GM23338 (cell line): ENCODE measurements at regions not wholly inside any gene's neighbourhood (a gene's known extent, or its start where the extent isn't known, plus 50 kb on each side); places are given as distances from the start of the nearest gene placed in this dataset.

ENCODE experiments used
- ATAC-seq: fragments of 200-7000 bp; cut with Tn5 transposase; 3 replicates; pipeline ENCODE4 v1.9.1; 2020
- DNase-seq: peaks from one replicate; pipeline ENCODE4 v3.0.0-alpha.2; 2015; ENCODE audit warnings: low spot score
- H2AFZ ChIP-seq: fragments of 200-600 bp; sonication (generic); 2 replicates; pipeline ENCODE4 v1.8.0; 2016; ENCODE audit warnings: antibody characterized with exemption, mild to moderate bottlenecking, moderate library complexity
- H3F3A ChIP-seq: fragments of 200-600 bp; sonication (generic); replicated peaks from 2 replicates; pipeline ENCODE4 v1.8.0; 2017; ENCODE audit warnings: antibody characterized with exemption, mixed run types, low read depth
- H3K27ac ChIP-seq: fragments of 200-600 bp; sonication (generic); 2 replicates; pipeline ENCODE4 v1.6.1; 2016; ENCODE audit warnings: low read depth
- H3K27me3 ChIP-seq: fragments of 200-600 bp; sonication (generic); 2 replicates; pipeline ENCODE4 v1.8.0; 2016; ENCODE audit warnings: mild to moderate bottlenecking, mixed run types, moderate library complexity; ENCODE audit not compliant: insufficient read depth
- H3K36me3 ChIP-seq: fragments of 200-600 bp; sonication (generic); 2 replicates; pipeline ENCODE4 v1.8.0; 2016; ENCODE audit warnings: mild to moderate bottlenecking; ENCODE audit not compliant: insufficient read depth
- H3K4me1 ChIP-seq: fragments of 200-600 bp; sonication (generic); 2 replicates; pipeline ENCODE4 v1.8.0; 2016; ENCODE audit warnings: mild to moderate bottlenecking, moderate library complexity; ENCODE audit not compliant: insufficient read depth
- H3K4me2 ChIP-seq: fragments of 200-600 bp; sonication (generic); 2 replicates; pipeline ENCODE4 v1.7.1; 2017; ENCODE audit warnings: mixed run types
- H3K4me3 ChIP-seq: fragments of 200-600 bp; sonication (generic); 2 replicates; pipeline ENCODE4 v1.6.1; 2016; ENCODE audit warnings: mixed run types
- H3K79me2 ChIP-seq: fragments of 200-600 bp; sonication (generic); replicated peaks from 2 replicates; pipeline ENCODE4 v1.8.0; 2017; ENCODE audit warnings: mild to moderate bottlenecking; ENCODE audit not compliant: insufficient read depth
- H3K9me2 ChIP-seq: fragments of 200-600 bp; sonication (generic); 2 replicates; pipeline ENCODE4 v1.8.0; 2017; ENCODE audit not compliant: insufficient read depth
- H4K20me1 ChIP-seq: fragments of 200-600 bp; sonication (generic); replicated peaks from 2 replicates; pipeline ENCODE4 v1.8.0; 2017; ENCODE audit warnings: mild to moderate bottlenecking; ENCODE audit not compliant: insufficient read depth
- H3K27ac Mint-ChIP-seq: 2 replicates; pipeline ENCODE4 v1.8.0; 2020; ENCODE audit warnings: inconsistent platforms, mild to moderate bottlenecking, moderate library complexity, mixed read lengths
- H3K27me3 Mint-ChIP-seq: 3 replicates; pipeline ENCODE4 v1.8.0; 2022; ENCODE audit warnings: low read depth, mild to moderate bottlenecking, moderate library complexity, mixed read lengths, inconsistent platforms; ENCODE audit not compliant: insufficient read depth, poor library complexity
- H3K36me3 Mint-ChIP-seq: 3 replicates; pipeline ENCODE4 v1.8.0; 2021; ENCODE audit warnings: low read depth, mild to moderate bottlenecking, inconsistent platforms, moderate library complexity, mixed read lengths
- H3K4me1 Mint-ChIP-seq: 3 replicates; pipeline ENCODE4 v1.8.0; 2020; ENCODE audit warnings: mild to moderate bottlenecking, inconsistent platforms, mixed read lengths
- H3K4me3 Mint-ChIP-seq: 3 replicates; pipeline ENCODE4 v1.8.0; 2021; ENCODE audit warnings: moderate library complexity, mild to moderate bottlenecking, inconsistent platforms, mixed read lengths
- H3K9me3 Mint-ChIP-seq: 3 replicates; pipeline ENCODE4 v1.8.0; 2020; ENCODE audit warnings: moderate library complexity, mild to moderate bottlenecking, inconsistent platforms, mixed read lengths
- CTCF ChIP-seq, 2 experiments: fragments of 200-600 bp in 1 of 2; sonication (generic) in 1 of 2; conservative IDR thresholded peaks; 2 replicates each; pipeline versions ENCODE4 v1.5.1 to v1.6.1; 2016 to 2017; ENCODE audit warnings: antibody characterized with exemption in 2 of 2, low read depth in 2 of 2, mild to moderate bottlenecking in 2 of 2, moderate library complexity in 1 of 2
- ETS1 ChIP-seq: IDR thresholded peaks from 2 replicates; pipeline ENCODE4 v1.6.1; 2016; ENCODE audit warnings: antibody characterized with exemption
- EZH2 ChIP-seq: fragments of 200-600 bp; sonication (generic); IDR thresholded peaks from one replicate; pipeline ENCODE4 v1.8.0; 2017; ENCODE audit warnings: antibody characterized with exemption, mild to moderate bottlenecking, low read depth; ENCODE audit not compliant: unreplicated experiment
- EZH2phosphoT487 ChIP-seq: fragments of 200-600 bp; sonication (generic); IDR thresholded peaks from one replicate; pipeline ENCODE4 v1.8.1; 2018; ENCODE audit warnings: antibody characterized with exemption; ENCODE audit not compliant: unreplicated experiment
- JUNB ChIP-seq: IDR thresholded peaks from one replicate; pipeline ENCODE4 v1.6.1; 2016; ENCODE audit warnings: antibody characterized with exemption; ENCODE audit not compliant: unreplicated experiment
- NANOG ChIP-seq: IDR thresholded peaks from 2 replicates; pipeline ENCODE4 v1.6.1; 2016; ENCODE audit warnings: antibody characterized with exemption, borderline replicate concordance
- POLR2AphosphoS5 ChIP-seq: IDR thresholded peaks from 2 replicates; pipeline ENCODE4 v1.6.1; 2016; ENCODE audit warnings: antibody characterized with exemption, low read depth
- REST ChIP-seq: IDR thresholded peaks from one replicate; pipeline ENCODE4 v1.6.1; 2018; ENCODE audit warnings: antibody characterized with exemption; ENCODE audit not compliant: unreplicated experiment
- ZNF114 ChIP-seq: fragments of 250-450 bp; sonication (Bioruptor Pico); IDR thresholded peaks from 2 replicates; pipeline ENCODE4 v1.5.0; 2020; ENCODE audit warnings: mild to moderate bottlenecking, moderate library complexity
- ZNF462 ChIP-seq: fragments of 250-450 bp; sonication (Bioruptor Pico); IDR thresholded peaks from 2 replicates; pipeline ENCODE4 v1.5.0; 2020; ENCODE audit warnings: mild to moderate bottlenecking, moderate library complexity

GRCh38 chr6:140872885-140873284 is 1259.8 kb upstream of the GJE1 start:
- Histone ChIP-seq H3K36me3 (no peaks in the 10 kb centered on the region), H4K20me1 (no peaks in the 10 kb centered on the region), H3K4me2 (no peak overlapping the region), H3K27me3 (no peaks in the 10 kb centered on the region), H3K4me3 (no peak overlapping the region), H2AFZ (no peak overlapping the region), H3K9me2 (0 out of 2 replicates have a peak, but pooled peaks cover 3% of the 10 kb centered on the region), H3K27ac (no peak overlapping the region), H3F3A (no peaks in the 10 kb centered on the region), H3K79me2 (no peaks in the 10 kb centered on the region), H3K4me1 (no peaks in the 10 kb centered on the region)
- no peak for DNase-seq
- Mint-ChIP-seq H3K9me3 (peaks cover 20% of the 10 kb centered on the region; the same call in 2 of the 3 replicates), H3K27ac (no peak overlapping the region), H3K4me1 (no peaks in the 10 kb centered on the region), H3K27me3 (no peaks in the 10 kb centered on the region), H3K36me3 (peaks cover 4% of the 10 kb centered on the region; the same call in 1 of the 3 replicates), H3K4me3 (no peak overlapping the region)
- no peak for ATAC-seq
- no peak for TF ChIP-seq JUNB
- no peak for TF ChIP-seq ZNF114 (CRISPR knock-in tag)

- 0 out of 2 replicates have a peak, but pooled peaks cover 3% of the 10 kb centered on the region for H3K9me2 ChIP-seq
- H3K9me3 Mint-ChIP-seq = peaks cover 17% of the 10 kb centered on the region; the same call in 2 of the 3 replicates
- no peak overlapping the region for H3K27ac ChIP-seq
- no peaks in the 10 kb centered on the region for H3K4me1 ChIP-seq
- H4K20me1 ChIP-seq = no peaks in the 10 kb centered on the region
- H3K4me1 Mint-ChIP-seq = no peaks in the 10 kb centered on the region
- no peak overlapping the region for H3K4me3 Mint-ChIP-seq
- H3K27ac Mint-ChIP-seq = no peak overlapping the region
- peaks cover 4% of the 10 kb centered on the region; the same call in 1 of the 3 replicates for H3K36me3 Mint-ChIP-seq
- H3K79me2 ChIP-seq = no peaks in the 10 kb centered on the region
- H3K4me3 ChIP-seq = no peak overlapping the region
- H3F3A ChIP-seq = no peaks in the 10 kb centered on the region
- DNase-seq (no peak), ATAC-seq (no peak)
- no peaks in the 10 kb centered on the region for H3K27me3 ChIP-seq
- H3K27me3 Mint-ChIP-seq = no peaks in the 10 kb centered on the region
- H3K4me2 ChIP-seq = no peak overlapping the region
- no peaks in the 10 kb centered on the region for H3K36me3 ChIP-seq
- H2AFZ ChIP-seq = no peak overlapping the region
- no peak for TF ChIP-seq REST
- TF ChIP-seq EZH2 = no peak
- TF ChIP-seq POLR2AphosphoS5 = no peak
- no peak for TF ChIP-seq EZH2phosphoT487
- no peak for TF ChIP-seq NANOG
- TF ChIP-seq JUNB = no peak
- TF ChIP-seq ZNF462 (CRISPR knock-in tag) = no peak
- TF ChIP-seq ETS1 = no peak
- TF ChIP-seq CTCF (conservative IDR thresholded peaks at IDR 0.05; ENCODE audit: low read depth in 2 of 2) = no peak
These were observed 1260.8 kb upstream of the GJE1 start for GRCh38 chr6:140871911-140872310.
